Stromal cell of bone marrow (primary cell): ENCODE measurements at regions not wholly inside any gene's neighbourhood (a gene's known extent, or its start where the extent isn't known, plus 50 kb on each side); places are given as distances from the start of the nearest gene placed in this dataset.

ENCODE experiments used
- DNase-seq: peaks from one replicate; pipeline ENCODE4 v3.0.0-alpha.2; 2012; ENCODE audit warnings: low read depth

DNA sequence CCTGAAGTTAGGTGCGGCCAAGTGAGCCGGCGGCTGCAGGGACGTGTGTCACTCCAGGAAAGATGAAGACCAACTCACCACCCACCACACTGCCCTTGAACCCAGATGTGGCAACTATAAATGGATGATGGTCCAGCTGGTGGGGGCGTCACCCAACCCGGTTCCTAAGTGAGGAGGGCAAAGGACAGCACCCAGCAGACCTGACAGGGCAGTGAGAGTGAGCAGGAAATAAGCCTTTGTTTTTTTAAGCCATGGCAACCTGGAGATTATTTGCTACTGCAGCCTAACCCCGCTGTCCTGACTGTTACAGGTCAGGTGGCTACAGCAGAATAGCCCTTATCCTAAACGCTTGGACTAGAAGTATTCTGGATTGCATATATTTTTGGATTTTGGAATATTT is 228.9 kb downstream of the CTTN start:
- no peak for DNase-seq

DNA sequence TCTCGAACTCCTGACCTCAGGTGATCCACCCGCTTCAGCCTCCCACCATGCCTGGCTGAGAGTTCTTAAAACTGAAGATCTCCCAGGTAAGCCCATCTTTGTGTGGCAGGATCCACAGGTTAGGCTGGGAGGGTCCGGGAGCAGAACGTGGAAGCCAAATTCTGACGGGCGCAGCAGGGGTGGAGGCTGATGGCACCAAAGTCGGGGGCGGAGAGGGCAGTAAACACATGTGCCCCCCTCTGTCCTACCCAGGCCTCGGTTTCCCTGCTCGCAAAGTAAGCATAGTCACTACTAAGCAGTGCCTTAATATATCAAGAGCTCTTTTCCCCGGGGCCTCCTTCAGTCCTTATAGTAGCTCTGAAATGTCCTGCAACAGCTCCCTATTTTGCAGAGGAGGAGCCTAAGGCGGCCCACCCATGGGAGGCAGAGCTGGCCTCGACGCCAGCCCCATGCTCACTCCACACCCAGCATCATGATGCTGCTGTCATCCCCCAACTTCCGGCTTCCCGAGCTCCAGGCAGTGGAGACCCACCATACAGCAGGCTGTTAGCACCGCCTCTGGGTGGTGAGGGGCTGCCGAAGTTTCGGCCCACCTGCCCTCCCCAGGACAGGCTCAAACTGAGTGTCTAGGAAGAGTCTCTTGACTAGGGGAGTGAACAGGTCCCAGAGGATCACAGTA is 230.0 kb downstream of the CTTN start:
- DNase-seq: no peak

DNA sequence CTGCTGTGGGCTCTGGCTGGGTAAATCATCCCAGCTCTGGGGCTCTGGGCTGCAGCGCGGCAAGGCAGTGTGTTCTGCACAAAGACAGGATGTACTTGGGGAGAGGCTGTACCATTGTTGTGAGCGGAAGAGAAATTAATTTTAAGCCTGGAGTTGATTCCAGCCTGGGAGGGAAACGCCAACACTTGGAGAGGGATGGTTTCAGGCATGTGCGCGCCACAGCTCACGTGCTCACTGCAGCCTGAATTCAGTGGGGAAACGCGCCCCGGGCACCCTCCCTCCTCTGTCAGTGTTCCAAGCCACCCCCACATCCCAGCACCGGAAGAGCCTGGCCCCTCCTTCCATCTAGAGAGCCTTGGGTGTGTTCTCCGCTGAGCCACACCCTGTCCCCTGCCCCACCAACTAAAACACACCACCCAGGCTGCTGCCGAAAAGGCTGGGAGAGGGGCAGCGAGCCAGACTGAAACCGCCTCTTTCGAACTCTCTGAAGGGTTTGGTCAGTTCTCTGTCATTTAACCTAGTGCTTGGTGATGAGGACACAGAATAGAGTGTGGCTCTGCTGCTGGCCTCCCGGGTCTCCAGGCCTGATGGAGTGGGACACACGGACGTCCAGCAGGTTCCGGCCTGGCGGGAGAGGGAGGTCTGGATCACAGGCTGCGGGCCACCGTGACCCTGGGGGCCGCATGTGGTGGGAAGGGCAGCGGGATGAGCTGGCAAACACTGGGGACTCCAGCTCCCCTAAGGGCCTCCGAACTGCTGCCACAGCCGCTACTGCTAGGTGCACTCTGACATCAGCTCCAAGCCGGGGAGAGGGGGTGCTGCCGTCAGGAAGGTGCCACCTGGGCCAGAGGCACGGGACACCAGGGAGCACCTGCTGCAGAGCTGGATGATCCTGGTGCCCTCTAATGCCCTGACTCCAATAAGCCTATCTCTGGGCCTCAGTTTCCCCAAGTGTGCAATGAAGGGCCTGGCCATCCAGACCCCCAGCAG is 230.8 kb downstream of the CTTN start:
- no peak for DNase-seq

DNA sequence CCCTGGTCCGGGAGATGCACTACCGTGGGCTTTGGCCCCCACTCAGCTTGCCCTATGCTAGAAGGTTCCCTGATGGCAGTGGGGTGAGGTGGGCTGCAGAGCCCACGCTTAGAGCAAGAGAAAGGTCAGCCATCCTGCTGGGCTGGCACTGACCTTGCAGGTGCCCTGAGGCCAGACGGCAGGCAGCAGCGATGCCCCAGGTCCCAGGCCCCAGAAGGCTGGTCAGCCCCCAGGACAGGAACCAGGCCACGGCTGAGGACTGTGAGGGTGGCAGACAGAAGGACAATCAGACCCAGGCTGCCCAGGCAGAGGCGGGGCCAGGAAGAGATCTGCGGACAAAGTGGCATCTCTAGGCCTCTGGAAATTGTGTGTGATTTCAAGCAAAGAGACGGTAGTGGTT is 231.7 kb downstream of the CTTN start:
- no peak for DNase-seq

DNA sequence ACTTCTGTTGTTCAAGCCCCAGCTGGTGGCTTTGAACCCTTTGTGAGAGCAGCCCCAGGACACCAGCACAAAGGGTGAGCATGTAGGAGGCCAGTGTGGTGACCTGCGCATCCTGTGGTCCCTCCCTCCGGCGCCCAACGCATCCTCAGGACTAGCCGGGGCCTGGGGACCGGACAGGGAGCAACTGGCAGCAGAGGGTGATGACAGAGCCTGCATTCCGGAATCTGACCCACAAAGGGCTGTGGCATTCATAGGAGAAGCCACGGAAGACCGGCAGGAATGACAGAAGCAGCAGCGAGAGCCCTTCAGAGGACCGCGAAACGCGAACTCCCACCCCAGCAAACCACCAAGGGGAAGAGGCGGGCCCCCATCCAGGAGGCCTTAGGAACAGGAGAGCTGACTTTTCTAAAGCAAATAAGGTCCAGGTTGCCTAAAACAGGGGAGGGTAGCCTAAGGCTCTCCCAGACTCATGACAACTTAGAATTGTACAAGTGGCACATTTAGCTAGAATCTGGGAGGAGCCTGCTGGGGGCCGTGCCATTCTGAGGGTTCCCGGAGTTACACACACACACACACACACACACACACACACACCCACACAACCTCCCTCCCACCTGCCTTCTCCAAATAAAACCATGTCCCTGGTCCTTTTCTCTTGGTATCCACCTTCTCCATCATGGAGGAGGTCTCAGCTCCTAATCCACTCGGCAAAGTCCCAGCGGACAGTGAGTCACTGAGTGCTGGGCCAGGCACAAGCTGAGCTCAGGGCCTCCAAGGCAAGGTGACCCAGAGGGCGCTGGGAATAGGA is 232.7 kb downstream of the CTTN start:
- DNase-seq: no peak

DNA sequence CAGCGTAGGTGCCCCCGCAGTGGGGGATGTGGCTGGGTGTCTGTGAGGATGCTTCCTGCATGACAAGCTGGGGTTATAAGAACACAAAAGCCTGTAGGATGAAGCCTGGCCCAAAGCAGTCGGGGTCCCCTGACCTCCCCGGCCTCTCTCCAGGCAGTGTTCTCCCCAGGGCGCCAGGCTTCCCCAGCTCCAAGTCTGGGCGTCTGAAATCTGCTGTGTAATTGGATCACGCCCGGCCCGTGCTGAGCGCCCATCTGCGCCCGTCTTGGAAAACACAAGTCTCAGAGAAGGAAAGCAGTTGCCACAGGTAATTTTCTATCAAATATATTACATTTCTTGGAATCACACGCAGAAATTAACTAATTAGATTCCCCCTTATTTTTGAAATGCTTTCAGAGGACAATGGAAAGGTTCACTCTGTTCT is 233.3 kb downstream of the CTTN start:
- DNase-seq: no peak

DNA sequence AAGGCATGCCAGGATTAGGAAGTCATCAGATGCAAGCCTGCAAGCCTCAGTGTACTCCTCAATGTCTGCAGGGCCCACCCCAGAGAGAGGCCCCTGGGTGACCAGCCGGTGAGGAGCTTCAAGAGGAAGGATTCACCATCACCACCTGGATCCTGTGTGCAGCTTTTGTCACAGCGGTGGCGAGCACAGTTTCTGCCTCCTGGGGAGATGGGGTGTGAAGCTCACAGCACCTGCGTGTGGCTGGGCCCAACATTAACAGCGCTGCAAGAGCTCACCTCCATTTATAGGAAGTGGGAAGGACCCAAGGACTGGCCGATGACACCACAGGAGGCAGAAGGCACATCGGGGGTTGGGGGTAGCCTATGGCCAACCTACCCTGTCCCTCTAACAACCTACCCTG is 235.3 kb downstream of the CTTN start:
- no peak for DNase-seq

DNA sequence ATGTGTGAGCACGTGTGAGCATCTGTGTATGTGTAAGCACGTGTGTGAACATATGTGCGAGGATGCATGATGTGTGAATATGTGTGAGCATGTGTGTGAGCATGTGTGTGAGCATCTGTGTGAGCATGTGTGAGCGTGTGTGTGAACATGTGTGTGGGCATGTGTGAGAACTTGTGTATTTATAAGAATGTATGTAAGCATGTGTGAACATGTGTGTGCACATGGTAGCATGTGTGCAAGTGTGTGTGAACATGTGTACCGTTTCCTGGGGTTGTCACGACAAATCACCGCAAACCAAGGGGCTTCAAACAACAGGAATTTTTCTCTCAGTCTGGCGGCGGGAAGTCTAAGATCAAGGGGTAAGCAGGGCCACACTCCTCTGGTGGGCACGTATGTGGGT is 238.3 kb downstream of the CTTN start:
- no peak for DNase-seq

DNA sequence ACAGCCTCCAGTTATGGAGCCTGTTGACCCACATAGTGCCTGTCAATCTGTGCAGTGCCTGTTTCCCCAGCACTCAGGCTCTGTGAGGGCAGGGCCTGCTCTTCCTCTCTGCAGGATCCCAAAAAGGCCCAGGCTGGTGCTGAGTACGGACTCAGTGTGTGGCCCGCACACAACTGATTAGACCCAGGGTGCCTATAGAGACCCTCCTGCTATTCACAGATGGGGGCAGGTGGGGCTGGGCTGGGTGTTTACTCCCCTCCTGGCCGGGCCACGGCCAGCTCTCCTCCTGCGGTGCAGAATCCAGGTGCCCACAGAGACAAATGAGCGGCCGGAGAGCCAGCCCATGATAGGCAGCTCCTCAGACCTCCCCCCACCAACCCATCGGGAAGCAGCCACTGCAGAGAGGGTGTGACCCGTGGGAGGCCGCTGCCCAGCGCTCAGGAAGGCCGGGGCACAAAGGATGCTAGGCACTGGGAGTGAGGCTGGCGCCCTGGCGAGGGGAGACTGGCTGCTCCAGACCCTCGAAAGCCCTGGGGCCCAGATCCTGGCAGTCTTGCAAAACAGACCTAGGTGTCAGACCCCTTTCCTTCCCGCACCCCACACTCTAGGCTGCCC is 239.0 kb downstream of the CTTN start:
- DNase-seq: no peak

DNA sequence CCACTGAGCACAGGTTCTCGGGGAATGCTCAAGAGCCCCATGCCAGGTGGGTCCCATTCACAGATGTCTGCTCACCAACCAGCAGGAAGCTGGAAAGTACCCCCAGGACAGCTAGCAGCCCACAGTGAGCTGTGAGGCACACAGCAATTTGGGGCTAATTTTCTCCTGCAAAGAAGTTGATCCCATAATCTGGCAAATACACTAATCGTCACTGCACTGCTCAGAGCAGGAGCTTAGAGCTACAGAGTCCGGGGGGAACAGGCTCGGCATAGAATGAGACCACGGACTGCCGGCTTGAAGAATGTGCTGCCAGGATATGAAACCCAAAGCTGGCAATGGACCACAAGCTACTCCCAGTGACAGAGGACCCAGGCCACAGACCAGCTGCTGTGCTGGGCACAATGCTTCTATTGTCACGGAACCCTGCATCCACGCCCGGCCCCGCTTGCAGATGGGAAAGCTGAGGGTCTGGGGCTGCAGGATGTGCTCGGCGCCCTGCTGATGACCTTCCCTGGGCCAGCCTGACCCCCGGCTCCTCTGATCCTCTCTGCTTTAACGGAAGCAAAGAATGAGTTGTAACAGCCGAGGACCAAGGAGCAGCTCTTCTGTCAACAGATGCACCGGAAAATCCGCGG is 239.7 kb downstream of the CTTN start:
- DNase-seq: no peak

DNA sequence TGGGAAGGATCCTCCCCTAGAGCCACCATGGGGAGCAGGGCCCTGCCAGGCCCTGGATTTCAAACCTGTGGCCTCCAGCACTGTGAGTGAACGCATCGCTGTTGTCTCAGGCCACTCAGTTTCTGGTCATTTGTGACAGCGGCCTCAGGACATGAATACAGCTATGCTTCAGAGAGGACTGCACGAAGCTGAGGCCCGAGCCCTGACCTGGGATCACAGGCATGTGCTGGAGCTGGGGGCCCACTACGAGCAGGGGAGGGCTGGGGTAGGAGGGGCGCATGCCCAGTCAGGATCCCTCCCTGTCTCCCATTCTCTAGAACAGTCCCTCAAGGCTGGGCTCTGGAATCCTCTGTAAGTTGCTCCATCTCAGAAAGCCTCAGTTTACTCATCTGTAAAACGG is 242.1 kb downstream of the CTTN start:
- no peak for DNase-seq

DNA sequence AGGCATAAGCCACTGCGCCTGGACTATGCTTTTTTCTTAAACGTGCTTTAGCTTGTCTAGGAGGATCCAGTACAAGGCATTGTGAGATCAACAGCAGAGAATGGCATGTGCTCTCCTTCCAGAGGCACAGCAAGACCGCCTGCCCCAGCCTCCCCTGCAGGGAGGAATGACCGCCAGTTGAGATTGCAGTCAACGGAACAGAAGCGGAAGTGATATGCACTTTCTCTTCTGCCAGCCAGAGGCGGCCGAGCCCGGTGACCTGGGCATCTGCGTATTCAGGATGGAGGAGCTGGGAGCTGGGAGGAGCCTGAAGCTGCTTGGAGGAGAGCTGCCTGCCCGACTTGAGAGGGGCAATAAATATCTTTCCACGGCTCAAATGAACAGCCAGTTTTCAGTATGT is 243.0 kb downstream of the CTTN start:
- DNase-seq: no peak

DNA sequence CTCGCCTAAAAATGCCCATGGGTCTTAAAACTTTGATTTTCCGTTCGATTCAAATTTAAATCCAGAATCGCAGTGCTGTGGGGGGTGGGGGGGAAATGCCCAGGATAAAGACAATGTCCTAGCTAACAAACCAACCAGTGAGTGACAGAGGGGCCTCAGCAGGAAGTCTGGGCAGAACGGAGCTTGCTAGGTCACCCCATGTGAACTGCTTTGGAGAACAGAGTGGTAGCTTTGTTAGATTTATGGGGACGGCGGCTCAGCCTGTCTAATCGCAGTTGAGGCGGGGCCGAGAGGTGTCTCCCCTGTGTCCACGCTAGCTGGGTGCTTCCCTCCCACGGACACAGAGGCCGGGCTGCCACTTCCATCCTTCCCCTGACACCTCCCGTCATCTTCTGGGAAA is 243.9 kb downstream of the CTTN start:
- no peak for DNase-seq

DNA sequence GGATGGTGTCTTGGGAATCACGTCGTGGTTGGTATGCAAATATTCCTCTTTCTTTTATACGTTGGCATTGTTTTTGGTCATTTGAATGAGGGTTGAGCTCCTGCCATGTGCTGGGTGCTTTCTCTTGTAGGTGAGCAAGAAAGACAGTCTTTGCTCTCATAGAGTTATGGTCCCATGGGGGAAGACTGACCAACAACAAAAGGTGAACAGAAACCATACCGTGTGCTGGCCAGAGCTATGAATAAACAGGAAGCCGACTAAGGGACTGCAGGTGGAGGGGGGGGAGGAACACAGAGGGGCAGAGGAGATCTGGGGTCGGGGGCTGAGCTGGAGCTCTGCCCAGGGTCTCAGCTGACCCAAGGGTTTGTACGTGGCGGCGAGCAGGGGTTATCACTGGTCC is 245.3 kb downstream of the CTTN start:
- DNase-seq: no peak

DNA sequence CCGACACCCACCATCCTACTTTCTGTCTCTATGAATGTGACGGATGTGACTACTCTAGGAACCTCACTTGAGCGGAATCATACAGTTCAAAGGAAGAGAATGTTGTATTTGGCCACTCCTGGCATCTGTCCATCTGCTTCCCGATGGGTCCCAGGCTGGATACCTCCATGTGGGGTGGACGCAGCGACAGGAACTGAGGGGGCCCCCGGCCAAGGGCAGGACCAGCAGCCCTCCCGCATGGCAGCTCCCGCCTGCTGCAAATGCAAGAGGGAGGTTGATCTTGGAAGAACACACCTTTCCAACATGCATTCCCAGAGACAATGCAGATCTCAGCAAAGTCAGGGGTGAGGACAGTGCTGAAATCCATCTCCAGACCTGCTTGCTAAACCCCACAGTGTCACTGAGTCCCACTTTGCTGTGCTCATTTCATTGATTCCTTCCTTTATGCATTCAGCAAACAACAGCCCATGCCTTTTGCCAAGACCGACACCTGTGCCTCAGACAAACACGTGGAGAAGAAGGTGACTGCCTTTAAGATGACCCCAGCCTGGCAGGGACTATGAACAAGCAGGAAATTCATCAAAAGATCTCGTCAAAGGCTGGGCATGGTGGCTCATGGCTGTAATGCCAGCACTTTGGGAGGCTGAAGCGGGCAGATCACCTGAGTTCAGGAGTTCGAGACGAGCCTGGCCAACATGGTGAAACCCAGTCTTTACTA is 246.2 kb downstream of the CTTN start:
- no peak for DNase-seq

DNA sequence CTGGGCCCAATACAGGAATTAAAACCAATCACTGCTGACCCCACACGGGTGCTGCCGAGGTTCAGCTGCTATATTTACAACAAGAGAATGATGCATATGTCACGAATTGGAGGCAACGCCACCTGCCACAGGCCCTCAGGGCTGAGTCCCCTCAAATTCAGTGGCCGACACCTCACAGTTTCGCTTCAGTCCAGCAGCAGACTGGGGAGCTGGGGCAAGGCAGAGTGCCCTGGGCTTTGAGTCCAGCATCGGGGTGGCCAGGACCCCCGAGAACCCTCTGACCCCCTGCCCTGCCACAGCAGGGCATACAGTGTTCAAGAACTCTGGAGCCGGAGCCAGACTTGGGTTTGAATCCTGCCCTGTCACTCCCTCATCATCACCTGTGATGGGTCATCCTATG is 247.2 kb downstream of the CTTN start:
- DNase-seq: no peak

DNA sequence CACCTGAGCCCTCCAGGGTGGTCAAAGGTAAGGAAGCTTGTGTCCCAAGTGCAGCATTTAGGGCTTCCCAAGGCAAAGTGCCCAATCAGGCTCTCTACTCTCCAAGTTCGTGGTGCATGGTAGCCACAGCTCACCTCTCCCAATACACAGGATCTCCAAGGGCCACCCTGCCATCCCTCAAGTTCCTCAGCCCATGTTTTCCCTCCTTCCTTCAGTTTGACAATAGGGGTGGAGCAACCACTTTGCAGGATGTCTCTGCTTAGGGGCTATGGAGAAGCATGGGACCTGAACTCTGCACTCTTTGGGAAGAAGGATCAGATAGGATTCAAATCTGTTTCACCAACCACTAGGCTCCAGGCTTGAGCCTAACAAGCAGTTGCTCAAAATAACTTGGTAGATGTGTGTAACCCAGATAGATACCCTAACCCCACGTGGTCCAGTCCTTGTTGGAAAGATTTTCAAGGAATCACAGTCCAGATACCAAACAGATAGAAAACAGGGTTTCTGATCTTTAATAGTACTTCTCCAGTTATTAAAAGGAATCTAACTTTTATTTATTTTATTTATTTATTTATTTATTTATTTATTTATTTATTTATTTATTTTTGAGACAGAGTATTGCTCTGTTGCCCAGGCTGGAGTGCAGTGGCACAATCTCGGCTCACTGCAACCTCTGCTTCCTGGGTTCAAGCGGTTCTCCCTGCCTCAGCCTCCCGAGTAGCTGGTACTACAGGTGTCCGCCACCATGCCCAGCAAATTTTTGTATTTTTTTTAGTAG is 248.1 kb downstream of the CTTN start:
- DNase-seq: no peak

DNA sequence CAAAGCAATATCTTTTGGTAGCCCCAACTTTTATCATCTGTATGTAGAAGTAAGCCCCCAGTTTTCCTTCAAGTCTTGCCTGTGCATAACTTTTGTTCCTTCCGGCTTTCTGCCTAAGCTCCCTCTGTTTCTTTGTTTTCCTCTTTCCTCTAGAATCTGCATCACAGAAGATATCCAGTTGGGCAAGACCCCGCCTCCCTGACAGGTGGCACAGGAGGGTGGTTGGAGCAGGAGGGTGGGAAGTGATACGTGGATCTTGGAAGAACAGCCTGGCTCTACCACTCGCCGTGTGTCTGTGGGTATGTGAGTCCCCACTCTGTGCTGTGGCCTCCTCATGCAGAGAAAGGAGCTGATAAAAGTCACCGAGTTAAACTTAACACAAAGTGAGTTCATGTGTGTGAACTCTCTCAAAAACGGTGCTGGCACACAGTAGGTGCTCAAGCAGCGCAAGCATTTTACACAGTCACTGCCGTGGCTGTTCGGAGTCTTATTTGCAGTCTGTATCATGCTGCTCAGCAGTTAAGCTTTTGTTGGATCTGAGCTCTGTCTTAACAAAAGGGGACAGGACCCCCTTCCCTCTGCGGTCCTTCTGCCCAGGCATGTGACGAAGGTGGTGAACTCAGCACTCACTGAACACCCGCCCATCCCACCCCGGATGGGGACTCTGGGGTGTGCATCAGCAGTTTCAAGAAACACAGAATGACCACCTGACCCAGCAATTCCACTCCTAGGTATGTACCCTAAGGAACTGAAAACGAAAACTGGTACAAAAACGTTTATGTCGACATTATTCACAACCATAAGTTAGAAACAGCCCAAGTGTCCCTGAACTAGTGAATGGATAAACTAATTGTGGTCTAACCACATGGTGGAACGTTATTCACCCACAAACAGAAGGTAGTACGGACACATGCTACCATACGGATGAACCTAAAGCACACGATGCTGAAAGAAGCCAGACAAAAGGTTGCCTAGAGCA is 249.1 kb downstream of the CTTN start:
- DNase-seq: no peak
